SW 1271 (cell line): ENCODE measurements at regions not wholly inside any gene's neighbourhood (a gene's known extent, or its start where the extent isn't known, plus 50 kb on each side); places are given as distances from the start of the nearest gene placed in this dataset.
"Not testable (repeated sequence)": the region's sequence is repeated elsewhere in the genome, so short reads cannot be mapped to it uniquely, and the experiment has no call there.

Source experiments
- DNase-seq, 2 experiments: peaks; one replicate each; lab custom pipeline; 2025; lab: John Stamatoyannopoulos, UW

- DNase-seq = no peak
These were observed 754.7 kb upstream of the CTNND2 start for GRCh38 chr5:12658871-12659446.

- not testable (repeated sequence) for DNase-seq
These were observed 753.7 kb upstream of the CTNND2 start for GRCh38 chr5:12657914-12658474.

DNA sequence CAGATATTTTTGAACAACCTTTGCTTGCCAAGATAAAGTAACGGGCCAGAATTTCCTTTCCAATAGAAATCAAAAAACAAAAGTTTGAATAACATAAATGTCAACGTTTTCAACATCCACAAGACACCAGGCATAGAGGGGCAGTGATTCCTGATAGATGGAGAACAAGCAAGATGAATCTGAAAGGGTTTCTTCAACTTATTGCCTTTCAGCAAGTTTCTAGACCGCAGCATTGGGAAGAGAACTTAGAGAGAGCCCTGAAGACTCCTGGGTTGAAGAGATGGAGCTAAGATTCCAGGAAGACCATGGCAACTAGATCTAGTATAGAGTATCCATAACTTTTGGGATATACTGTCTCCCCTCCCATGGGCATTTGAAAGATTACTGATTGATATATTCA is 751.4 kb upstream of the CTNND2 start:
- DNase-seq = no peak

GRCh38 chr5:12652201-12652600 is 748.0 kb upstream of the CTNND2 start:
- DNase-seq = no peak

GRCh38 chr5:12648558-12648957 is 744.3 kb upstream of the CTNND2 start:
- DNase-seq = no peak

DNA sequence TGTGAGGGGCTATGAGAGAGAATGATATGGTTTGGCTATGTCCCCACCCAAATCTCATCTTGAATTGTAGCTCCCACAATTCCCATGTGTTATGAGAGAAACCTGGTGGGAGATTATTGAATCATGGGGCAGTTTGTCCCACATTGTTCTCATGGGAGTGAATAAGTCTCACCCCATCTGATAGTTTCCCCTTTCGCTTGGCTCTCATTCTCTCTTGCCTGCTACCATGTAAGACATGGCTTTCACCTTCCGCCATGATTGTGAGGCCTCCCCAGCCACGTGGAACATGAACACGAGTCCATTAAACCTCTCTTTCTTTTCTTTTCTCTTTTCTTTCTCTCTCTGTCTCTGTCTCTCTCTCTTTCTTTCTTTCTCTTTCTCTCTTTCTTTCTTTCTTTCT is 743.4 kb upstream of the CTNND2 start:
- no peak for DNase-seq

DNA sequence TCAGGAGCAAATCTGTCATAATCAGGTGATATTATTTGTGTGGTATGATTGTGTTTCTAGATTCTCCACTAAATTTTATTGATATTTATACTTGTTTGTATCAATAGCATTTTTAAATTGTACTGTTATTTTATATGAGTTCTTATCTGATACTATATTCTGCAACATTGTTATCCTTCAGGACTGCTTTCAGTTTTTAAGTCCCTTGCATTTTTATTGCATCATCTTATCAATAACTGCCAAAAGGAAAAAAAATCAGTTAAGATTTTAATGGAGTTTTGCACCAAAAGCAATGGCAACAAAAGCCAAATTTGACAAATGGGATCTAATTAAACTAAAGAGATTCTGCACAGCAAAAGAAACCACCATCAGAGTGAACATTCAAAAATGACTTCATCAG is 741.3 kb upstream of the CTNND2 start:
- DNase-seq = no peak

GRCh38 chr5:12636209-12636608 is 732.0 kb upstream of the CTNND2 start:
- DNase-seq = no peak

GRCh38 chr5:12626556-12626955 is 722.3 kb upstream of the CTNND2 start:
- no peak for DNase-seq

GRCh38 chr5:12625667-12626263 is 721.5 kb upstream of the CTNND2 start:
- no peak for DNase-seq

GRCh38 chr5:12624776-12625560 is 720.7 kb upstream of the CTNND2 start:
- DNase-seq = no peak

DNA sequence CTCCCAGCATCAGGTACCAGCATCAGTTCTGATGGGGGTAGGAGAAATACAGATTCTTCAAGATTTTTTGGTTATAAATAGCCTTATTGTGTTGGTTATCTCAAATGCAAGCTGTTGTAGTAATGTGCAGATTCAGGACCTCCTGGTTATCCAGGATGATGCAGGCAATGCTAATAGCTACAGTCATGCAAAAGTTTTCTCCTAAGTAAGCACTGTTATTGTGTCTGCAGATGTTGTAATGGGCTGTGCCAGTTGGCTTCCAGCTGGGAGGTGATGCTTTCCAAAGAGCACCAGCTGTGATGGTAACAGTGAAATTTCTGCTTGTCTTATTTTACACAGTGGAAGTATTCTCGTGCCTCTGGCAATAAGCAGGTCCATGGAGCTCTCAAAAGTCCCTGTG is 719.2 kb upstream of the CTNND2 start:
- DNase-seq = no peak

- DNase-seq = no peak
These were observed 711.8 kb upstream of the CTNND2 start for GRCh38 chr5:12616093-12616492.

DNA sequence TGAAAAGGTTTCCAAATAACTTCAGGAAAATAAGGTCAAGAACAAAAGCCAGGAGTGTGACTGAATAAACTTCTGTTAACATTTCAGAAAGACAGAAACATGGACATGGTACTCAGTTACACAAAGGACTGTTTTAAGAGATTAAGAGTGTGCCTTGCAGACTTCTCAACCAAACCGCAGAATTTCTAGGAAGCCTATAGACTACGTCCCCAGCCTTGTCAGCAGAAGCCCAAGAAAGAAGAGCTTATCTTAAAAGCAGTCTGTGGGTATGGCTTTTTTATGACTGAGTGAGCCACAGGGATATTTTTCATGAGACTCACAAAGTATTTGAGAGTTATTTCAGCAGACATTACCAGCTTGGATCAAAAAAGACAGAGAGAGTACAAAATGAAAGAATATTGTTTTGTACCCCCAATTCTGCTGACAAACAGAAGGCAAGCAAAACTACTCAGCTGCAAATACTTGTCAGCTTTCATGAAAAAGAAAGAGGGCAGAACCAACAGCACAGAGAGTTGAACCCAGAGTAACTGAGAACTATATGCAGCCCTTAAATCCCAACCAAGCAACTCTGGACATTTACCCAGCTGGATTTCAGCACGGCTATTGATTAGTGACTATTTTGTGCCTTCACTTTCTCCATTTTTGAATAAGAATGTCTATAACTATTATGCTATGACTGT is 711.0 kb upstream of the CTNND2 start:
- no peak for DNase-seq

DNA sequence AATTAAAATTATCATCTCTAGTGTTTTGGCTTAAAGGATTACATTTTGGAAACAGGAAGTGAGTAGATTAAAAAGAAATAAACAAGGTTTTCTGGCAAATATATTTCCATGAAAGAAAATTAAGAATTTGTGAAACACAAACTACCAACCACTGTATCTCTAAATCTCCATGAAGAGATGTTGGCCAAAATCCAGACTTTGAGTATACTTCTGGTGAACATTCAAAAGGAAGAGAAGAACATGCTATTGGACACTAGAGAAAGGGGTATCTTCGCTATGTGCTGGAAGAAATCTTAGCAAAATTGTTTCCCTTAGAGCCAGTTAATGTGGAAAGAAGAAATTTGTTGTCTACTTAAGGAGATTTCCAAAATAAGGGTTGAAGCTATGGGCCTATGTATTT is 710.4 kb upstream of the CTNND2 start:
- DNase-seq = no peak

GRCh38 chr5:12611132-12611531 is 706.9 kb upstream of the CTNND2 start:
- DNase-seq = no peak

- not testable (repeated sequence) for DNase-seq
These were observed 703.6 kb upstream of the CTNND2 start for GRCh38 chr5:12607817-12608216.

DNA sequence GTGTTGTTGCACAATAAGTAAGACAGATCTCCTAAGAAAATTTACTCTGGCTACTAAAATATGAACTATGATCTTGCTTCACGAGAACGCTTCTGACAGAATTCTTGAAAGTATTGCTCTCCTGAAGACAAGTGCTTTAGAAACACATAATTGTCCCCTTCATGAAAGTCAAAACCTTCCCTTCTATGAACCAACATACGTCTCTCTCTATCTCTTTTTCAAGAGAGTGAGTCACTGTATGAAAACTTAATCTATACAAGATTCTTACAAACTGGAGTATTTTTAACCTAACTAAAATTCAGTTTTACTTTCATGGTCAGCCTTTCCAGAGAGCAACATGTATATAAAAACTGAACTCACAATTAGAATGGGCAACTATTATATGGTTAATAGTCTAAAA is 688.0 kb upstream of the CTNND2 start:
- no peak for DNase-seq

- no peak for DNase-seq
These were observed 682.2 kb upstream of the CTNND2 start for GRCh38 chr5:12586406-12586805.

DNA sequence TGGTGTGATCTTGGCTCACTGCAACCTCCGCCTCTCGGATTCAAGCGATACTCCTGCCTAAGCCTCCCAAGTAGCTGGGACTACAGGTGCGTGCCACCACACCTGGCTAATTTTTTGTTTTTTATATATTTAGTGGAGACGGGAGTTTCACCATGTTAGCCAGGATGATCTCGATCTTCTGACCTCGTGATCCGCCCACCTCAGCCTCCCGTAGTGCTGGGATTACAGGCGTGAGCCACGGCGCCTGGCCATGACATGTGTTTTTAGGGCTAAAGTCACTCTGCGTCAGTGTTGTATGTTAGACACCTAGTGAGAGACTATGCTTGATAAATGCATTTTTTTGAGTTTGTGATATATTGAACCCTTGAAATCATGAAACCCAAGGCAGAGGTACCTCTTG is 674.6 kb upstream of the CTNND2 start:
- not testable (repeated sequence) for DNase-seq

GRCh38 chr5:12576953-12577352 is 672.7 kb upstream of the CTNND2 start:
- DNase-seq = not testable (repeated sequence)

- not testable (repeated sequence) for DNase-seq
These were observed 670.2 kb upstream of the CTNND2 start for GRCh38 chr5:12574298-12575093.
